Muscle layer of colon (tissue), 2 donors: ENCODE measurements at regions not wholly inside any gene's neighbourhood (a gene's known extent, or its start where the extent isn't known, plus 50 kb on each side); places are given as distances from the start of the nearest gene placed in this dataset.

Experiments used
- H3K27ac ChIP-seq: one replicate; pipeline ENCODE4 v1.7.0; 2013; ENCODE audit warnings: low read depth, mild to moderate bottlenecking, low read length, moderate library complexity
- H3K27me3 ChIP-seq, 2 donors: one replicate each; pipeline ENCODE4 v1.7.0; 2013; ENCODE audit warnings: low read length in 2 of 2, mild to moderate bottlenecking in 2 of 2; ENCODE audit not compliant: insufficient read depth in 2 of 2, control insufficient read depth in 1 of 2
- H3K36me3 ChIP-seq: one replicate; pipeline ENCODE4 v1.7.0; 2013; ENCODE audit warnings: mild to moderate bottlenecking, low read length; ENCODE audit not compliant: insufficient read depth
- H3K4me1 ChIP-seq: one replicate; pipeline ENCODE4 v1.7.0; 2013; ENCODE audit warnings: mild to moderate bottlenecking, low read length; ENCODE audit not compliant: insufficient read depth
- H3K4me3 ChIP-seq, 2 donors: one replicate each; pipeline ENCODE4 v1.7.0; 2013; ENCODE audit warnings: low read length in 2 of 2, low read depth in 1 of 2, mild to moderate bottlenecking in 1 of 2, moderate library complexity in 1 of 2
- H3K9ac ChIP-seq: one replicate; pipeline ENCODE4 v1.7.0; 2013; ENCODE audit warnings: low read length
- H3K9me3 ChIP-seq: one replicate; pipeline ENCODE4 v1.7.0; 2013; ENCODE audit warnings: mild to moderate bottlenecking, low read length
- donor health status: abdominal sarcoma.
- donor health status: Adenocarcinoma of cecum.

DNA sequence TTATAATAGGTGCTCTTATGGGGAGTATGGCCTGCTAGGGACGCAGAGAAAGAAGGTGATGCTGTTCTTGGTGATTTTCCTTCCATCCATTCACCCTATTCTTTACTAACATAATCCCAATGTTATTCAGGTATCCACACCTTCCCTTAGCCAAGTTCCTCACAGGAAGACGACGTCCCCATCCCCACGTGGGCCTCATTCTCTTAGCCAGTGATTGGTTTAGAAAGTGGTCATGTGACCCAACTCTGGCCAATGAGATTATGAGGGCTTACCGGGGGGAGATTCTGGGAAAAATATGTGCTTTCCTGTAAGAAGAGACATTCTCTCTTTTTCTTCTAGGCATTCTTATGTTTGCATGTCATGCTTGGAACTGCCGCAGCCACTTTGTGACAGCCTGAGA is 474.7 kb downstream of the HAPSTR1 start:
- Histone ChIP-seq H3K27ac (no peak overlapping the region), H3K27me3 (no peaks in the 10 kb centered on the region), H3K4me1 (no peaks in the 10 kb centered on the region), H3K4me3 (no peak overlapping the region), H3K9ac (no peak overlapping the region), H3K9me3 (no peaks in the 10 kb centered on the region), H3K36me3 (no peaks in the 10 kb centered on the region)

DNA sequence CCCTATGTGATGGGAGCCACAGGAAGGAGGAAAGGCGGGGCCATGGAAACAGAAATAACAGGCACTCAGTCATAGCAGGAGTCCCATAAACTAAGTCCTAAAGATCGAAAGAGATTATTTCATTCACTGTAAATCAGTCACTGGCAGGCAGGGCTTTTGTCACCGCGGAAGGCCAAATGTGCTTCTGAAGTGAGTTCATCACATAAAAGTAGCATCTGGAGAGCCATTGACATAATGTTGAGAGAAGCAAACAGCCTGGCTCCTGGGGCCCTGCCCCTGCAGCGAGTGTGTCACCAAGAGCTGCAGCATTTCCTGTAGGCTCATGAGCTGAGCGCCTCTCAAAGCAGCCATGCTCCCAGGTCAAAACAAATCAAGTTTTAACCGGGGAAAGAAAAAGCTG is 476.2 kb downstream of the HAPSTR1 start:
- Histone ChIP-seq H3K9me3 (no peaks in the 10 kb centered on the region), H3K4me3 (no peak overlapping the region), H3K9ac (no peak overlapping the region), H3K27me3 (no peaks in the 10 kb centered on the region), H3K4me1 (no peaks in the 10 kb centered on the region), H3K27ac (no peak overlapping the region), H3K36me3 (no peaks in the 10 kb centered on the region)

DNA sequence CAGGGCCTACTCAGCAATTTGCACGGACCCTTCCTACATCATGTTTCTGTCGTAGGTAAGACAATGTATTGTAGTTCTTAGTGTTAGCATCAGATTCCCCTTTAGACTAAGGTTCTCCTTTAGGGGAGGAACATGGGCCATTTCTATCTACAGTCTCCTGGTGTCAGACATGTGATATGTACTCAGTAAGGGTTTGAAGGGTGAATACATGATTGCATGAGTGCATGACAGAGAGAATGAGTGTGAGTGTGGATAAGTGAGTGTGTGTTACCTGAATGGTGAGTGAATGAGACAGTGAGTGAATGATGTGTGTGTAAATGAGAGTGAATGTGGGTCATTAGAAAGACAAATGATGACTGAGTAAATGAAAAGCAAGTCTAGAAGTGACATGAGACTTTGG is 476.8 kb downstream of the HAPSTR1 start:
- Histone ChIP-seq H3K4me3 (no peak overlapping the region), H3K9ac (no peak overlapping the region), H3K9me3 (no peaks in the 10 kb centered on the region), H3K27ac (no peak overlapping the region), H3K36me3 (no peaks in the 10 kb centered on the region), H3K4me1 (no peaks in the 10 kb centered on the region), H3K27me3 (no peaks in the 10 kb centered on the region)

DNA sequence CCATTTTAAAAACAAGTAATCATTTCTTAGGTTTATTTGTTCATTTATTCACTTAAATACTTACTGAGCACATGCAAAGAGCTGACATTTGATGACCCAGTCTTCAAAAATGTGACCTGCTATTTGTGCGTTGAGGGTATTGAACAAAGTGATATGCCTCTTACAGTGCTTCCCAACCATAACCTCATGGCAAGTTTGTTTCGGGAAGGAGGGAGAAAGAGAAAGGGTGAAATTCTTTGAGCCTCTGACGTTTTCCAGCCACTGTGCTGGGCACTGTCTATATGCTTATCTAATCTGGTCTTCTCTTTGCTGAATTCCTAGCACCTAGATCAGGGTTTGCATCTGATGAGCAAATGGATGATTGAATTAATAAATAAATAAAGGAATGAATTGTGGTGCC is 479.1 kb downstream of the HAPSTR1 start:
- no peak overlapping the region for H3K4me3 ChIP-seq
- no peaks in the 10 kb centered on the region for H3K4me1 ChIP-seq
- no peaks in the 10 kb centered on the region for H3K27me3 ChIP-seq
- H3K27ac ChIP-seq: no peak overlapping the region
- no peaks in the 10 kb centered on the region for H3K36me3 ChIP-seq
- H3K9ac ChIP-seq: no peak overlapping the region
- H3K9me3 ChIP-seq: no peaks in the 10 kb centered on the region

DNA sequence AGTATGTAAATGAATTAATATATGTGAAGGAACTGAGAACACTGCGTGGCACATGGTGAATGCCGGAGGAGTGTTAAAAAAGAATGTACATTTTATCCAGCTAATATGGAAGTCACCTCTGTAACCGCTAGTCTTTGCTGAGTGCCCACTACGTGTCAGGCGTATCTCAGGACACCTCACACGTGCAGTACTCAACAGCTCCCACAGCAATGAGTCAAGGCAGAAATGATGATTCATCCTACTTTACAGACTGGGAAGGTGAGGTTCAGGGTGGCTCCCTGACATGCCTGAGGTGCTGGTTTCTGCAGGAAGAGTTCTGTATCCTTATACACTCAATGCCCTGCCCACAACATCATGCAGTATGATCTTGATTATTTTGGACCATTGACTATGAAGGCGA is 487.0 kb downstream of the HAPSTR1 start:
- H3K4me1 ChIP-seq: no peaks in the 10 kb centered on the region
- H3K36me3 ChIP-seq: no peaks in the 10 kb centered on the region
- H3K9me3 ChIP-seq: no peaks in the 10 kb centered on the region
- no peak overlapping the region for H3K9ac ChIP-seq
- no peak overlapping the region for H3K4me3 ChIP-seq
- H3K27ac ChIP-seq: no peak overlapping the region
- no peaks in the 10 kb centered on the region for H3K27me3 ChIP-seq

DNA sequence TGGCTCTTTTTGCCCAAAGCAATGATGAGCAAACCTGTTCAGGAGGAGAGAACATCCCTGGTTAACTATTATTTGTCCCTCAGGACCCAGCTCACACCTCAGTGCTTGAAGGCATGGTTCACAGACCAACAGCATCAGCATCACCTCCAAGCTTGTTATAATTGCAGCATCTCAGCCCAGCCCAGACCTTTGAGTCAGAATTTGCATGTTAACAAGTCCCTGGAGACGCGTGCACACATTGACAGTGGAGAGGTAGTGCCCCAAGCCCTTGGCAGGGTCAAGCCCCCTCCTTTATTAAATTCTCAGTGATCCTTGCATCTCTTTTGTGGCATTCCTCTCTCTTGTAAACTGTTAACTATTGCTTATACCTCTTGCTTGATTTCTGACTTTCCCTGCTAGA is 488.6 kb downstream of the HAPSTR1 start:
- H3K4me3 ChIP-seq: no peak overlapping the region
- H3K27ac ChIP-seq: no peak overlapping the region
- no peak overlapping the region for H3K9ac ChIP-seq
- H3K27me3 ChIP-seq: no peaks in the 10 kb centered on the region
- H3K36me3 ChIP-seq: no peaks in the 10 kb centered on the region
- no peaks in the 10 kb centered on the region for H3K4me1 ChIP-seq
- no peaks in the 10 kb centered on the region for H3K9me3 ChIP-seq

DNA sequence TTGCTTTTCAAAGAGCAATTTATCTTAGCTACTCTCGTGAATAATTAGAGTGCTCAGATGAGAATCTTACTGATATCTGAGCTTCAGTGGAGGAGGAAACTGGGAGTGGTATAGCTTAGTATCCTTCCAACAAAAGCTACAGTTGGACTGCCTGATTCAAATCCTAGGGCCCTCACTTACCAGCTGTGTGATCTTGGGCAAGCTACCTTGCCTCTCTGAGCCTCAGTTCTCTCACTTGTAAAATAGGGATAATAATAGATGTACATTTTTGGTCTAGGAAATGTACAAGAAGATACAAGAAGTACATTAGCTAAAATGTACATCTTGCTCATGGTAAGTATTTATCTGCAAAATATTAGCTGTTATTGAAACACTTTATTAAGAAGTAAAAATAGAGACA is 502.0 kb downstream of the HAPSTR1 start:
- H3K36me3 ChIP-seq: no peaks in the 10 kb centered on the region
- no peak overlapping the region for H3K27ac ChIP-seq

DNA sequence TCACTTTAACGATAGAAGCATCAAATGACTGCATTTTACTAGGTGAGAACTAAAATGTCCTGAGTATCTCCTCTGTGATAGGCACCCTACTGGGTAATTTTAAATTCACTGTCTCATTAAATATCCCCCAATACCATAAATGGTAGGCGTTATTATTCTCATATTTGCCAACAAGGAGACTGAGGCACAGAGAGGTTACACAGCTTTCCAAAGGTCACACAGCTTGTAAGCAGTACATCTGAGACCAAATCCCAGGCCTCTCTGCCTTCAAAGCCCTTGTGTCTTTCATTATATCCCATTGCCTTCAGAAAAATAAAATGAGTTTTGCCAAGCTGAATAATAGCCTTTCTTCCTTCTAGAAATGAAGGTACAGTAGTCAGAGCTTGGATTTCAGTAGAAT is 502.6 kb downstream of the HAPSTR1 start:
- Histone ChIP-seq H3K4me1 (no peaks in the 10 kb centered on the region), H3K27me3 (no peaks in the 10 kb centered on the region), H3K9me3 (no peaks in the 10 kb centered on the region), H3K9ac (no peak overlapping the region), H3K36me3 (no peaks in the 10 kb centered on the region), H3K27ac (no peak overlapping the region), H3K4me3 (no peak overlapping the region)

More for the DNA sequence above, 502.0 kb downstream of the HAPSTR1 start:
- no peaks in the 10 kb centered on the region for H3K9me3 ChIP-seq
- H3K4me1 ChIP-seq: no peaks in the 10 kb centered on the region
- no peak overlapping the region for H3K9ac ChIP-seq
- H3K4me3 ChIP-seq: no peak overlapping the region
- no peaks in the 10 kb centered on the region for H3K27me3 ChIP-seq

DNA sequence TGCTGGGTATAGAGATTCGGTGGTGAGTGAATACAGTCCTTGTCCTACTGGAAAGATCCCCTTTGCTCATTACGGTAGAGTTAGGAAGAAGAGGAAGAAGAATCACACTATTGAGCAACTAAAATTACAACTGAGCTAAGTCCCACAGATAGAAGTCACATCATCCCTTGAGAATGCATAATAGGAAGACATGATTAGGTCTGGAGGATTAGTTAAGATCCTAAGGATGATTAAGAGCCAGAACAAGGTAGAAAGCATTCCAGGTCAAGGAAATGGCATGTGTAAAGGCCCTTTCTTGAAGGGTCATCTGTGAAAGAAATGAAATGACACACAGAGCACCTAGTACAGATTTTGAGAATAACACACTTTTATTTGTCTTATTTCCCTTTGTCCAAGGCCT is 503.5 kb downstream of the HAPSTR1 start:
- Histone ChIP-seq H3K27ac (no peak overlapping the region), H3K9ac (no peak overlapping the region), H3K4me3 (no peak overlapping the region), H3K4me1 (no peaks in the 10 kb centered on the region), H3K36me3 (no peaks in the 10 kb centered on the region), H3K9me3 (no peaks in the 10 kb centered on the region), H3K27me3 (no peaks in the 10 kb centered on the region)

DNA sequence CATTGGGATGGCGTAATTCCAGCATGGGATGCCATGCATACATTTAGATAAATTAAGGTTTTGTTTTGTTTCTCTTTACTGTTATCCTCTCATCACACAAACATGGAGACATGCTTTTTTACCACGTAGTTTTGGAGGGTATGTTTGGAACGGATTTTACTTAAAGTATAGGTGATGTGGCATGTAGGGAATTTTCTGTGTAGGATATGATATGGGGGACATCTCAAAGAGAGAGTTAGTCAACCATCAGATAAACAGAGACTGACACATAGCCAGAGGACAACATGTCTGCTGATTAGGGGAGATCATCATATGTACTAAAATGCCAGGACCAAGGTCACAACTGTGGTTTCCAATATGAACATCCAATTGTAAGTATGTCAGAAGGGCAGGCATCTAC is 503.9 kb downstream of the HAPSTR1 start:
- Histone ChIP-seq H3K36me3 (no peaks in the 10 kb centered on the region), H3K27me3 (no peaks in the 10 kb centered on the region)

DNA sequence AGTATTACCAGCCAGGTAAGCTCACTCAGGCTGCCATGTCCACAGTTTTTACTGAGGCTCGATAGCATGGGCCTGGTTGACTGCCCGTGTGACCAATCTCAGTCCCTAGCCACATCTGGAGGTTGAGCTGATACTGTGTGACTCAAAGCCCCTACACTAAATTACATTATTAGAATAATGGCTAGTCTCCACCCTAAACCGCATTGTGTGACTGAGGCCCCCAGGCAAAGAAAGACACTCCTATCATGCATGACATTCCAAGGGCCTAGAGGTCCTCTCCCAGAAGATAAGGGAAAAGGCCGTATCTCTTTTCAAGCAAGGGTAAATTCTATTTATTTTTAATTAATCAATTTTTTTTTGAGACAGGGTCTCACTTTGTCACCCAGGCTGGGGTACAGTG is 505.3 kb downstream of the HAPSTR1 start:
- Histone ChIP-seq H3K9me3 (no peaks in the 10 kb centered on the region), H3K36me3 (no peaks in the 10 kb centered on the region), H3K27ac (no peak overlapping the region), H3K4me1 (no peaks in the 10 kb centered on the region), H3K27me3 (no peaks in the 10 kb centered on the region), H3K9ac (no peak overlapping the region), H3K4me3 (no peak overlapping the region)

More for the DNA sequence above, 503.9 kb downstream of the HAPSTR1 start:
- no peak overlapping the region for H3K4me3 ChIP-seq
- H3K27ac ChIP-seq: no peak overlapping the region
- no peaks in the 10 kb centered on the region for H3K9me3 ChIP-seq
- no peak overlapping the region for H3K9ac ChIP-seq
- no peaks in the 10 kb centered on the region for H3K4me1 ChIP-seq

DNA sequence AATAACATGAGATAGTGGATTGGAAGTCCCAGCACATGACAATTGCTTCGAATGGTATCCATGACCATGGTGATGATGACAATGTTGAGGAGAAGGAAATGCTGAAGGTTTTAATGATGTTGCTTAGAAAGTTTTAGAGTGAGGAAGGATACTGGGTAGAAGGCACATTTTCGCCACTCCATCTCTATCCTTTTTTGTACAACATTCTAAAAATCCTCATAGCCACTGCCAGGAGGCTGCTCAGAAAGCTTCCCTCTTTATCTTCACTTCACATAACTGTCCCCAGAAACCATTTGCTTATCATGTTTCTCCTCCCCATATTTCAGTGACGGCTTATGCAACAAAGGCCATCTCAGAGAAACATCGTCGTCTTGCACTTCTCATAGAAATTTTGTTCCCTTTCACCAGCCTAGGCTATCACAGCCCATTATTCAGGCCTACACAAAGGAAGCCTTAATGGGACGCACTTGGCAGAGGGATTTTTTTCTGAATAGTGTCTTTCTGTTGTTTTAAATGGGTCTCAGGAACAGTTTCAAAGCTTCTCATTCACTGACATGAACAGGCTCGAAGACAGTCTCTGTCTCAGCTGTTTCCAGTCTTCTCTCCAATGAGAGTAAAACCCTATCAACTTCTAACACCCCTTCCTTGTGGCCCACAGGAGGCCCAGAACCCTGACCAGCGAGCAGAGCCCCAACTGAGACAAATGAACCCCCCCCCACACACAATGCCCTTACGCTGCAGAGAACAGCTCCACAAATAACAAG is 506.7 kb downstream of the HAPSTR1 start:
- no peaks in the 10 kb centered on the region for H3K27me3 ChIP-seq
- H3K27ac ChIP-seq: no peak overlapping the region
- no peaks in the 10 kb centered on the region for H3K4me1 ChIP-seq
- no peak overlapping the region for H3K9ac ChIP-seq
- H3K4me3 ChIP-seq: no peak overlapping the region
- H3K36me3 ChIP-seq: no peaks in the 10 kb centered on the region
- no peaks in the 10 kb centered on the region for H3K9me3 ChIP-seq
